GM23338 (cell line): ENCODE measurements at regions not wholly inside any gene's neighbourhood (a gene's known extent, or its start where the extent isn't known, plus 50 kb on each side); places are given as distances from the start of the nearest gene placed in this dataset.
A peak's percentile ranks its signal among the peaks of the same experiment; 100 is the strongest.

Experiments used
- ATAC-seq: fragments of 200-7000 bp; cut with Tn5 transposase; 3 replicates; pipeline ENCODE4 v1.9.1; 2020
- DNase-seq: peaks from one replicate; pipeline ENCODE4 v3.0.0-alpha.2; 2015; ENCODE audit warnings: low spot score
- H2AFZ ChIP-seq: fragments of 200-600 bp; sonication (generic); 2 replicates; pipeline ENCODE4 v1.8.0; 2016; ENCODE audit warnings: antibody characterized with exemption, mild to moderate bottlenecking, moderate library complexity
- H3F3A ChIP-seq: fragments of 200-600 bp; sonication (generic); replicated peaks from 2 replicates; pipeline ENCODE4 v1.8.0; 2017; ENCODE audit warnings: antibody characterized with exemption, mixed run types, low read depth
- H3K27ac ChIP-seq: fragments of 200-600 bp; sonication (generic); 2 replicates; pipeline ENCODE4 v1.6.1; 2016; ENCODE audit warnings: low read depth
- H3K27me3 ChIP-seq: fragments of 200-600 bp; sonication (generic); 2 replicates; pipeline ENCODE4 v1.8.0; 2016; ENCODE audit warnings: mild to moderate bottlenecking, mixed run types, moderate library complexity; ENCODE audit not compliant: insufficient read depth
- H3K36me3 ChIP-seq: fragments of 200-600 bp; sonication (generic); 2 replicates; pipeline ENCODE4 v1.8.0; 2016; ENCODE audit warnings: mild to moderate bottlenecking; ENCODE audit not compliant: insufficient read depth
- H3K4me1 ChIP-seq: fragments of 200-600 bp; sonication (generic); 2 replicates; pipeline ENCODE4 v1.8.0; 2016; ENCODE audit warnings: mild to moderate bottlenecking, moderate library complexity; ENCODE audit not compliant: insufficient read depth
- H3K4me2 ChIP-seq: fragments of 200-600 bp; sonication (generic); 2 replicates; pipeline ENCODE4 v1.7.1; 2017; ENCODE audit warnings: mixed run types
- H3K4me3 ChIP-seq: fragments of 200-600 bp; sonication (generic); 2 replicates; pipeline ENCODE4 v1.6.1; 2016; ENCODE audit warnings: mixed run types
- H3K79me2 ChIP-seq: fragments of 200-600 bp; sonication (generic); replicated peaks from 2 replicates; pipeline ENCODE4 v1.8.0; 2017; ENCODE audit warnings: mild to moderate bottlenecking; ENCODE audit not compliant: insufficient read depth
- H3K9me2 ChIP-seq: fragments of 200-600 bp; sonication (generic); 2 replicates; pipeline ENCODE4 v1.8.0; 2017; ENCODE audit not compliant: insufficient read depth
- H4K20me1 ChIP-seq: fragments of 200-600 bp; sonication (generic); replicated peaks from 2 replicates; pipeline ENCODE4 v1.8.0; 2017; ENCODE audit warnings: mild to moderate bottlenecking; ENCODE audit not compliant: insufficient read depth
- H3K27ac Mint-ChIP-seq: 2 replicates; pipeline ENCODE4 v1.8.0; 2020; ENCODE audit warnings: inconsistent platforms, mild to moderate bottlenecking, moderate library complexity, mixed read lengths
- H3K27me3 Mint-ChIP-seq: 3 replicates; pipeline ENCODE4 v1.8.0; 2022; ENCODE audit warnings: low read depth, mild to moderate bottlenecking, moderate library complexity, mixed read lengths, inconsistent platforms; ENCODE audit not compliant: insufficient read depth, poor library complexity
- H3K36me3 Mint-ChIP-seq: 3 replicates; pipeline ENCODE4 v1.8.0; 2021; ENCODE audit warnings: low read depth, mild to moderate bottlenecking, inconsistent platforms, moderate library complexity, mixed read lengths
- H3K4me1 Mint-ChIP-seq: 3 replicates; pipeline ENCODE4 v1.8.0; 2020; ENCODE audit warnings: mild to moderate bottlenecking, inconsistent platforms, mixed read lengths
- H3K4me3 Mint-ChIP-seq: 3 replicates; pipeline ENCODE4 v1.8.0; 2021; ENCODE audit warnings: moderate library complexity, mild to moderate bottlenecking, inconsistent platforms, mixed read lengths
- H3K9me3 Mint-ChIP-seq: 3 replicates; pipeline ENCODE4 v1.8.0; 2020; ENCODE audit warnings: moderate library complexity, mild to moderate bottlenecking, inconsistent platforms, mixed read lengths
- JUNB ChIP-seq: IDR thresholded peaks from one replicate; pipeline ENCODE4 v1.6.1; 2016; ENCODE audit warnings: antibody characterized with exemption; ENCODE audit not compliant: unreplicated experiment
- POLR2AphosphoS5 ChIP-seq: IDR thresholded peaks from 2 replicates; pipeline ENCODE4 v1.6.1; 2016; ENCODE audit warnings: antibody characterized with exemption, low read depth
- ZNF114 ChIP-seq: fragments of 250-450 bp; sonication (Bioruptor Pico); IDR thresholded peaks from 2 replicates; pipeline ENCODE4 v1.5.0; 2020; ENCODE audit warnings: mild to moderate bottlenecking, moderate library complexity
- ZNF331 ChIP-seq: fragments of 250-450 bp; sonication (Bioruptor Pico); IDR thresholded peaks from 2 replicates; pipeline ENCODE4 v1.5.0; 2020; ENCODE audit warnings: low read depth, mild to moderate bottlenecking, moderate library complexity
- TF ChIP-seq, protein P1 (sequence below): IDR thresholded peaks from one replicate; pipeline ENCODE4 v1.6.1; 2018; ENCODE audit warnings: antibody characterized with exemption; ENCODE audit not compliant: unreplicated experiment
- TF ChIP-seq, protein P2 (sequence below): IDR thresholded peaks from 2 replicates; pipeline ENCODE4 v1.6.1; 2016; ENCODE audit warnings: antibody characterized with exemption
- TF ChIP-seq, protein P3 (sequence below): fragments of 250-450 bp; sonication (Bioruptor Pico); IDR thresholded peaks from 2 replicates; pipeline ENCODE4 v1.5.0; 2020; ENCODE audit warnings: mild to moderate bottlenecking, moderate library complexity

DNA sequence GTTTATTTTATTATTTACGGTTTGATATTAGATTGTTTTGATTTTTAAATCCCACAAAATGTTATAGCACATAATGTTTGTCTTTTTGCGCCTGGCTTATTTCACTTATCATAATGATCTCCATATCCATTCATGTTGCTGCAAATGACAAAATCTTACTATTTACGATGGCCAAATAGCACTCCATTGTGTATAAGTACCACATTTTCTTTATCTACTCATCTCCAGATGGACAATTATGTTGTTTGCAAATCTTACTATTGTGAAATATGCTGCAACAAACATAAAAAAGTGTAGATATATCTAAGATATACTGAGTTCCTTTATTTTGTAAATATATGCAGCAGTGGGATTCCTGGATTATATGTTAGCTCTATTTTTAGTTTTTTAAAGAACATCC is 1568.3 kb downstream of the AMY1C start:
- TF ChIP-seq POLR2AphosphoS5 (no peak), JUNB (no peak)
- TF ChIP-seq, protein P1, sequence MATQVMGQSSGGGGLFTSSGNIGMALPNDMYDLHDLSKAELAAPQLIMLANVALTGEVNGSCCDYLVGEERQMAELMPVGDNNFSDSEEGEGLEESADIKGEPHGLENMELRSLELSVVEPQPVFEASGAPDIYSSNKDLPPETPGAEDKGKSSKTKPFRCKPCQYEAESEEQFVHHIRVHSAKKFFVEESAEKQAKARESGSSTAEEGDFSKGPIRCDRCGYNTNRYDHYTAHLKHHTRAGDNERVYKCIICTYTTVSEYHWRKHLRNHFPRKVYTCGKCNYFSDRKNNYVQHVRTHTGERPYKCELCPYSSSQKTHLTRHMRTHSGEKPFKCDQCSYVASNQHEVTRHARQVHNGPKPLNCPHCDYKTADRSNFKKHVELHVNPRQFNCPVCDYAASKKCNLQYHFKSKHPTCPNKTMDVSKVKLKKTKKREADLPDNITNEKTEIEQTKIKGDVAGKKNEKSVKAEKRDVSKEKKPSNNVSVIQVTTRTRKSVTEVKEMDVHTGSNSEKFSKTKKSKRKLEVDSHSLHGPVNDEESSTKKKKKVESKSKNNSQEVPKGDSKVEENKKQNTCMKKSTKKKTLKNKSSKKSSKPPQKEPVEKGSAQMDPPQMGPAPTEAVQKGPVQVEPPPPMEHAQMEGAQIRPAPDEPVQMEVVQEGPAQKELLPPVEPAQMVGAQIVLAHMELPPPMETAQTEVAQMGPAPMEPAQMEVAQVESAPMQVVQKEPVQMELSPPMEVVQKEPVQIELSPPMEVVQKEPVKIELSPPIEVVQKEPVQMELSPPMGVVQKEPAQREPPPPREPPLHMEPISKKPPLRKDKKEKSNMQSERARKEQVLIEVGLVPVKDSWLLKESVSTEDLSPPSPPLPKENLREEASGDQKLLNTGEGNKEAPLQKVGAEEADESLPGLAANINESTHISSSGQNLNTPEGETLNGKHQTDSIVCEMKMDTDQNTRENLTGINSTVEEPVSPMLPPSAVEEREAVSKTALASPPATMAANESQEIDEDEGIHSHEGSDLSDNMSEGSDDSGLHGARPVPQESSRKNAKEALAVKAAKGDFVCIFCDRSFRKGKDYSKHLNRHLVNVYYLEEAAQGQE: no peak
- TF ChIP-seq, protein P2, sequence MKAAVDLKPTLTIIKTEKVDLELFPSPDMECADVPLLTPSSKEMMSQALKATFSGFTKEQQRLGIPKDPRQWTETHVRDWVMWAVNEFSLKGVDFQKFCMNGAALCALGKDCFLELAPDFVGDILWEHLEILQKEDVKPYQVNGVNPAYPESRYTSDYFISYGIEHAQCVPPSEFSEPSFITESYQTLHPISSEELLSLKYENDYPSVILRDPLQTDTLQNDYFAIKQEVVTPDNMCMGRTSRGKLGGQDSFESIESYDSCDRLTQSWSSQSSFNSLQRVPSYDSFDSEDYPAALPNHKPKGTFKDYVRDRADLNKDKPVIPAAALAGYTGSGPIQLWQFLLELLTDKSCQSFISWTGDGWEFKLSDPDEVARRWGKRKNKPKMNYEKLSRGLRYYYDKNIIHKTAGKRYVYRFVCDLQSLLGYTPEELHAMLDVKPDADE: no peak
- Mint-ChIP-seq H3K4me3 (no peak overlapping the region), H3K27ac (no peak overlapping the region), H3K27me3 (no peaks in the 10 kb centered on the region), H3K36me3 (no peaks in the 10 kb centered on the region; the same call in 2 of the 3 replicates), H3K4me1 (no peaks in the 10 kb centered on the region), H3K9me3 (peaks cover 4% of the 10 kb centered on the region; the same call in 2 of the 3 replicates)
- no peak overlapping the region for H2AFZ ChIP-seq
- DNase-seq (no peak), ATAC-seq (no peak)
- H3K9me2 ChIP-seq: no peaks in the 10 kb centered on the region
- no peaks in the 10 kb centered on the region for H3F3A ChIP-seq
- no peaks in the 10 kb centered on the region for H3K79me2 ChIP-seq
- no peaks in the 10 kb centered on the region for H3K4me1 ChIP-seq
- H3K36me3 ChIP-seq: no peaks in the 10 kb centered on the region
- no peaks in the 10 kb centered on the region for H4K20me1 ChIP-seq
- no peak overlapping the region for H3K4me3 ChIP-seq
- H3K4me2 ChIP-seq: no peak overlapping the region
- H3K27me3 ChIP-seq: no peaks in the 10 kb centered on the region
- no peak overlapping the region for H3K27ac ChIP-seq

DNA sequence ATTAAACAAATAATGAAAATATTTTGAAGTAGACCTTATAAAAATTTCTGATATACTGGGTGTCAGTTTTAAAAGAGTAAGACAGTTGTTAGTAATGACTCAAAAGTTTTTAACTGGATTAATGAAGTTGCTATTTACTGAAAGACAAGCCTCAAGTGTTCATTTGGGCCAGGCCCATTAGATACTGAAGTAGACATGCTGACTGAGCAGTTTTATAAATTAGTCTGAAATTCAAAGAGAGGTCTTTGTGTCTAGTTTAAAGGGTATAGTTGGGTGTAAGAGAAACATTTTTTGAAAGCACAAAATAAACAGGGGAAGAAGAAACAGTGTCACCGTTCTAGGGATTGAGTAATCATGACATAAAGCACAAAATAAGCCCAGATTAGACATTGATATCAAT is 1577.2 kb downstream of the AMY1C start:
- Histone ChIP-seq H3K4me2 (no peak overlapping the region), H3K4me1 (no peaks in the 10 kb centered on the region), H3K27ac (no peak overlapping the region), H3K79me2 (no peaks in the 10 kb centered on the region), H3K4me3 (no peak overlapping the region), H3K27me3 (no peaks in the 10 kb centered on the region), H3K9me2 (no peaks in the 10 kb centered on the region), H4K20me1 (no peaks in the 10 kb centered on the region), H2AFZ (no peak overlapping the region), H3K36me3 (no peaks in the 10 kb centered on the region), H3F3A (no peaks in the 10 kb centered on the region)
- peaks cover 5% of the 10 kb centered on the region for H3K4me1 Mint-ChIP-seq
- H3K27me3 Mint-ChIP-seq: peaks cover 2% of the 10 kb centered on the region
- H3K36me3 Mint-ChIP-seq: no peaks in the 10 kb centered on the region
- H3K9me3 Mint-ChIP-seq: no peaks in the 10 kb centered on the region; the same call in 2 of the 3 replicates
- H3K4me3 Mint-ChIP-seq: no peak overlapping the region
- DNase-seq (no peak), ATAC-seq (no peak)
- peak overlapping the region; percentile 60 for H3K27ac Mint-ChIP-seq
- TF ChIP-seq POLR2AphosphoS5: no peak
- TF ChIP-seq ZNF114 (CRISPR knock-in tag): no peak
- TF ChIP-seq, protein P3, sequence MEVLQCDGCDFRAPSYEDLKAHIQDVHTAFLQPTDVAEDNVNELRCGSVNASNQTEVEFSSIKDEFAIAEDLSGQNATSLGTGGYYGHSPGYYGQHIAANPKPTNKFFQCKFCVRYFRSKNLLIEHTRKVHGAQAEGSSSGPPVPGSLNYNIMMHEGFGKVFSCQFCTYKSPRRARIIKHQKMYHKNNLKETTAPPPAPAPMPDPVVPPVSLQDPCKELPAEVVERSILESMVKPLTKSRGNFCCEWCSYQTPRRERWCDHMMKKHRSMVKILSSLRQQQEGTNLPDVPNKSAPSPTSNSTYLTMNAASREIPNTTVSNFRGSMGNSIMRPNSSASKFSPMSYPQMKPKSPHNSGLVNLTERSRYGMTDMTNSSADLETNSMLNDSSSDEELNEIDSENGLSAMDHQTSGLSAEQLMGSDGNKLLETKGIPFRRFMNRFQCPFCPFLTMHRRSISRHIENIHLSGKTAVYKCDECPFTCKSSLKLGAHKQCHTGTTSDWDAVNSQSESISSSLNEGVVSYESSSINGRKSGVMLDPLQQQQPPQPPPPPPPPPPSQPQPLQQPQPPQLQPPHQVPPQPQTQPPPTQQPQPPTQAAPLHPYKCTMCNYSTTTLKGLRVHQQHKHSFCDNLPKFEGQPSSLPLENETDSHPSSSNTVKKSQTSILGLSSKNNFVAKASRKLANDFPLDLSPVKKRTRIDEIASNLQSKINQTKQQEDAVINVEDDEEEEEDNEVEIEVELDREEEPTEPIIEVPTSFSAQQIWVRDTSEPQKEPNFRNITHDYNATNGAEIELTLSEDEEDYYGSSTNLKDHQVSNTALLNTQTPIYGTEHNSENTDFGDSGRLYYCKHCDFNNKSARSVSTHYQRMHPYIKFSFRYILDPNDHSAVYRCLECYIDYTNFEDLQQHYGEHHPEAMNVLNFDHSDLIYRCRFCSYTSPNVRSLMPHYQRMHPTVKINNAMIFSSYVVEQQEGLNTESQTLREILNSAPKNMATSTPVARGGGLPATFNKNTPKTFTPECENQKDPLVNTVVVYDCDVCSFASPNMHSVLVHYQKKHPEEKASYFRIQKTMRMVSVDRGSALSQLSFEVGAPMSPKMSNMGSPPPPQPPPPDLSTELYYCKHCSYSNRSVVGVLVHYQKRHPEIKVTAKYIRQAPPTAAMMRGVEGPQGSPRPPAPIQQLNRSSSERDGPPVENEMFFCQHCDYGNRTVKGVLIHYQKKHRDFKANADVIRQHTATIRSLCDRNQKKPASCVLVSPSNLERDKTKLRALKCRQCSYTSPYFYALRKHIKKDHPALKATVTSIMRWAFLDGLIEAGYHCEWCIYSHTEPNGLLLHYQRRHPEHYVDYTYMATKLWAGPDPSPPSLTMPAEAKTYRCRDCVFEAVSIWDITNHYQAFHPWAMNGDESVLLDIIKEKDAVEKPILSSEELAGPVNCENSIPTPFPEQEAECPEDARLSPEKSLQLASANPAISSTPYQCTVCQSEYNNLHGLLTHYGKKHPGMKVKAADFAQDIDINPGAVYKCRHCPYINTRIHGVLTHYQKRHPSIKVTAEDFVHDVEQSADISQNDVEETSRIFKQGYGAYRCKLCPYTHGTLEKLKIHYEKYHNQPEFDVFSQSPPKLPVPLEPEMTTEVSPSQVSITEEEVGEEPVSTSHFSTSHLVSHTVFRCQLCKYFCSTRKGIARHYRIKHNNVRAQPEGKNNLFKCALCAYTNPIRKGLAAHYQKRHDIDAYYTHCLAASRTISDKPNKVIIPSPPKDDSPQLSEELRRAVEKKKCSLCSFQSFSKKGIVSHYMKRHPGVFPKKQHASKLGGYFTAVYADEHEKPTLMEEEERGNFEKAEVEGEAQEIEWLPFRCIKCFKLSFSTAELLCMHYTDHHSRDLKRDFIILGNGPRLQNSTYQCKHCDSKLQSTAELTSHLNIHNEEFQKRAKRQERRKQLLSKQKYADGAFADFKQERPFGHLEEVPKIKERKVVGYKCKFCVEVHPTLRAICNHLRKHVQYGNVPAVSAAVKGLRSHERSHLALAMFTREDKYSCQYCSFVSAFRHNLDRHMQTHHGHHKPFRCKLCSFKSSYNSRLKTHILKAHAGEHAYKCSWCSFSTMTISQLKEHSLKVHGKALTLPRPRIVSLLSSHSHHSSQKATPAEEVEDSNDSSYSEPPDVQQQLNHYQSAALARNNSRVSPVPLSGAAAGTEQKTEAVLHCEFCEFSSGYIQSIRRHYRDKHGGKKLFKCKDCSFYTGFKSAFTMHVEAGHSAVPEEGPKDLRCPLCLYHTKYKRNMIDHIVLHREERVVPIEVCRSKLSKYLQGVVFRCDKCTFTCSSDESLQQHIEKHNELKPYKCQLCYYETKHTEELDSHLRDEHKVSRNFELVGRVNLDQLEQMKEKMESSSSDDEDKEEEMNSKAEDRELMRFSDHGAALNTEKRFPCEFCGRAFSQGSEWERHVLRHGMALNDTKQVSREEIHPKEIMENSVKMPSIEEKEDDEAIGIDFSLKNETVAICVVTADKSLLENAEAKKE (CRISPR knock-in tag): no peak
- TF ChIP-seq ZNF331 (CRISPR knock-in tag): no peak
- no peak for TF ChIP-seq JUNB
- TF ChIP-seq, protein P2: no peak
